H9 (cell line): ENCODE measurements at regions not wholly inside any gene's neighbourhood (a gene's known extent, or its start where the extent isn't known, plus 50 kb on each side); places are given as distances from the start of the nearest gene placed in this dataset.

ENCODE experiments used
- DNase-seq: peaks from one replicate; pipeline ENCODE4 v3.0.0-alpha.2; 2017
- H2AFZ ChIP-seq: one replicate; pipeline ENCODE4 v1.6.1; 2013; ENCODE audit warnings: mild to moderate bottlenecking, low read length, control low read depth, moderate library complexity
- H2AK5ac ChIP-seq: 2 replicates; pipeline ENCODE4 v1.6.1; 2013; ENCODE audit warnings: low read length, control low read depth, mixed read lengths; ENCODE audit not compliant: insufficient read length
- H2BK120ac ChIP-seq: one replicate; pipeline ENCODE4 v1.6.1; 2013; ENCODE audit warnings: low read depth, mild to moderate bottlenecking, low read length, control low read depth, inconsistent platforms; ENCODE audit not compliant: poor library complexity, severe bottlenecking
- H2BK12ac ChIP-seq: 2 replicates; pipeline ENCODE4 v1.6.1; 2013; ENCODE audit warnings: low read length, control low read depth, mixed read lengths, low read depth; ENCODE audit not compliant: insufficient read length
- H2BK15ac ChIP-seq: 2 replicates; pipeline ENCODE4 v1.6.1; 2013; ENCODE audit warnings: low read depth, low read length, control low read depth
- H2BK20ac ChIP-seq: one replicate; pipeline ENCODE4 v1.6.1; 2013; ENCODE audit warnings: low read depth, mild to moderate bottlenecking, low read length, control low read depth, inconsistent platforms; ENCODE audit not compliant: poor library complexity, severe bottlenecking
- H2BK5ac ChIP-seq: 2 replicates; pipeline ENCODE4 v1.6.1; 2013; ENCODE audit warnings: low read length, control low read depth, mixed read lengths; ENCODE audit not compliant: insufficient read length
- H3K14ac ChIP-seq: 2 replicates; pipeline ENCODE4 v1.6.1; 2013; ENCODE audit warnings: low read length, control low read depth; ENCODE audit not compliant: insufficient read depth
- H3K18ac ChIP-seq: 2 replicates; pipeline ENCODE4 v1.6.1; 2013; ENCODE audit warnings: low read depth, mild to moderate bottlenecking, mixed read lengths, low read length, control low read depth; ENCODE audit not compliant: insufficient read length
- H3K23ac ChIP-seq: 2 replicates; pipeline ENCODE4 v1.6.1; 2013; ENCODE audit warnings: low read length, control low read depth, mixed read lengths, low read depth; ENCODE audit not compliant: insufficient read length
- H3K23me2 ChIP-seq: 2 replicates; pipeline ENCODE4 v1.6.1; 2013; ENCODE audit warnings: low read depth, mild to moderate bottlenecking, mixed read lengths, low read length, control low read depth; ENCODE audit not compliant: insufficient read length, poor library complexity, severe bottlenecking
- H3K27ac ChIP-seq: 2 replicates; pipeline ENCODE4 v1.5.1; 2013; ENCODE audit warnings: low read length, control low read depth, mixed read lengths, low read depth; ENCODE audit not compliant: insufficient read length
- H3K27me3 ChIP-seq: 2 replicates; pipeline ENCODE4 v1.6.1; 2013; ENCODE audit warnings: low read length, control low read depth, inconsistent platforms; ENCODE audit not compliant: insufficient read depth
- H3K4ac ChIP-seq: 2 replicates; pipeline ENCODE4 v1.6.1; 2013; ENCODE audit warnings: low read depth, mild to moderate bottlenecking, control low read depth, inconsistent platforms, low read length, moderate library complexity
- H3K4me1 ChIP-seq: 2 replicates; pipeline ENCODE4 v1.6.1; 2013; ENCODE audit warnings: low read length, control low read depth, inconsistent platforms; ENCODE audit not compliant: insufficient read depth
- H3K4me2 ChIP-seq: 2 replicates; pipeline ENCODE4 v1.6.1; 2013; ENCODE audit warnings: low read length, control low read depth, mixed read lengths; ENCODE audit not compliant: insufficient read length, insufficient read depth
- H3K56ac ChIP-seq: 2 replicates; pipeline ENCODE4 v1.6.1; 2013; ENCODE audit warnings: low read depth, mild to moderate bottlenecking, mixed read lengths, low read length, control low read depth; ENCODE audit not compliant: insufficient read length
- H3K79me1 ChIP-seq: 2 replicates; pipeline ENCODE4 v1.6.1; 2013; ENCODE audit warnings: low read depth, mild to moderate bottlenecking, moderate library complexity, low read length, control low read depth, inconsistent platforms; ENCODE audit not compliant: insufficient read depth, poor library complexity, severe bottlenecking
- H3K79me2 ChIP-seq: 2 replicates; pipeline ENCODE4 v1.6.1; 2013; ENCODE audit warnings: low read length, control low read depth, inconsistent platforms; ENCODE audit not compliant: insufficient read depth
- H3K9ac ChIP-seq: 2 replicates; pipeline ENCODE4 v1.6.1; 2013; ENCODE audit warnings: low read length, control low read depth, mixed read lengths; ENCODE audit not compliant: insufficient read length; ENCODE audit errors: extremely low read depth
- H3K9me3 ChIP-seq: one replicate; pipeline ENCODE4 v1.6.1; 2013; ENCODE audit warnings: low read depth, low read length, inconsistent platforms; ENCODE audit not compliant: control insufficient read depth
- H3T11ph ChIP-seq: one replicate; pipeline ENCODE4 v1.6.1; 2013; ENCODE audit warnings: mild to moderate bottlenecking, low read length, control low read depth, inconsistent platforms
- H4K20me1 ChIP-seq: one replicate; pipeline ENCODE4 v1.6.1; 2013; ENCODE audit not compliant: control insufficient read depth, insufficient read length, insufficient read depth
- H4K5ac ChIP-seq: 2 replicates; pipeline ENCODE4 v1.6.1; 2013; ENCODE audit warnings: low read depth, mild to moderate bottlenecking, mixed read lengths, low read length, control low read depth; ENCODE audit not compliant: insufficient read length
- H4K8ac ChIP-seq: replicated peaks from 2 replicates; pipeline ENCODE4 v1.6.1; 2013; ENCODE audit warnings: low read length, control low read depth, mixed read lengths, low read depth; ENCODE audit not compliant: insufficient read length
- H4K91ac ChIP-seq: 2 replicates; pipeline ENCODE4 v1.6.1; 2013; ENCODE audit warnings: low read depth, mild to moderate bottlenecking, moderate library complexity, mixed read lengths, low read length, control low read depth; ENCODE audit not compliant: insufficient read length
- H3K27ac Mint-ChIP-seq, 3 experiments: 2 replicates in 2 of 3; 3 replicates in 1 of 3; pipeline ENCODE4 v1.8.0; 2020 to 2021; ENCODE audit warnings: mixed read lengths in 3 of 3, mild to moderate bottlenecking in 1 of 3, moderate library complexity in 1 of 3
- H3K27me3 Mint-ChIP-seq: 2 replicates; pipeline ENCODE4 v1.8.0; 2021; ENCODE audit warnings: low read depth, mild to moderate bottlenecking, moderate library complexity, mixed read lengths
- H3K36me3 Mint-ChIP-seq, 3 experiments: 2 replicates in 2 of 3; 3 replicates in 1 of 3; pipeline ENCODE4 v1.8.0; 2020 to 2021; ENCODE audit warnings: low read depth in 3 of 3, mixed read lengths in 3 of 3; ENCODE audit not compliant: insufficient read depth in 1 of 3
- H3K4me1 Mint-ChIP-seq, 2 experiments: 2 replicates each; pipeline ENCODE4 v1.8.0; 2020; ENCODE audit warnings: mixed read lengths in 2 of 2
- H3K4me3 Mint-ChIP-seq, 2 experiments: 2 replicates in 1 of 2; 3 replicates in 1 of 2; pipeline ENCODE4 v1.8.0; 2020 to 2021; ENCODE audit warnings: mild to moderate bottlenecking in 2 of 2, mixed read lengths in 2 of 2, moderate library complexity in 1 of 2
- H3K9me3 Mint-ChIP-seq, 2 experiments: 2 replicates in 1 of 2; 3 replicates in 1 of 2; pipeline ENCODE4 v1.8.0; 2020; ENCODE audit warnings: mild to moderate bottlenecking in 2 of 2, mixed read lengths in 2 of 2, moderate library complexity in 1 of 2
- WGBS: extraction: QIAGEN DNeasy Blood & Tissue Kit; methylation state at CpG from one replicate; pipeline ENCODE4 v1.1.7; 2013; ENCODE audit warnings: missing lambda C conversion rate, low lambda C conversion rate, mixed read lengths; ENCODE audit not compliant: insufficient read length; ENCODE audit errors: extremely low coverage; 5-methylcytosine and 5-hydroxymethylcytosine counted together
- TF ChIP-seq, protein P1 (sequence below): fragments of 200-600 bp; sonication (generic); conservative IDR thresholded peaks from 3 replicates; pipeline ENCODE4 v1.8.0; 2021; ENCODE audit warnings: antibody characterized with exemption, mild to moderate bottlenecking

- no peak overlapping the region for H2BK120ac ChIP-seq
- H3K9me3 ChIP-seq: no peaks in the 10 kb centered on the region
- H3K27me3 Mint-ChIP-seq: no peaks in the 10 kb centered on the region
- H3K36me3 Mint-ChIP-seq: no peaks in the 10 kb centered on the region
- no peaks in the 10 kb centered on the region for H3K4me1 ChIP-seq
- H3K79me1 ChIP-seq: no peaks in the 10 kb centered on the region
- no CpG with 5 or more reads among the region's 3 CpGs for WGBS
- peaks cover 6 to 17% of the 10 kb centered on the region in 2 experiments for H3K4me1 Mint-ChIP-seq
- no peak overlapping the region for H2BK20ac ChIP-seq
- no peaks in the 10 kb centered on the region for H3K27me3 ChIP-seq
- H3K23me2 ChIP-seq: no peaks in the 10 kb centered on the region
- H3K56ac ChIP-seq: no peak overlapping the region
- no peak overlapping the region for H4K5ac ChIP-seq
- H4K91ac ChIP-seq: no peak overlapping the region
- H4K8ac ChIP-seq: no peak overlapping the region
- H2BK5ac ChIP-seq: no peak overlapping the region
- TF ChIP-seq, protein P1, sequence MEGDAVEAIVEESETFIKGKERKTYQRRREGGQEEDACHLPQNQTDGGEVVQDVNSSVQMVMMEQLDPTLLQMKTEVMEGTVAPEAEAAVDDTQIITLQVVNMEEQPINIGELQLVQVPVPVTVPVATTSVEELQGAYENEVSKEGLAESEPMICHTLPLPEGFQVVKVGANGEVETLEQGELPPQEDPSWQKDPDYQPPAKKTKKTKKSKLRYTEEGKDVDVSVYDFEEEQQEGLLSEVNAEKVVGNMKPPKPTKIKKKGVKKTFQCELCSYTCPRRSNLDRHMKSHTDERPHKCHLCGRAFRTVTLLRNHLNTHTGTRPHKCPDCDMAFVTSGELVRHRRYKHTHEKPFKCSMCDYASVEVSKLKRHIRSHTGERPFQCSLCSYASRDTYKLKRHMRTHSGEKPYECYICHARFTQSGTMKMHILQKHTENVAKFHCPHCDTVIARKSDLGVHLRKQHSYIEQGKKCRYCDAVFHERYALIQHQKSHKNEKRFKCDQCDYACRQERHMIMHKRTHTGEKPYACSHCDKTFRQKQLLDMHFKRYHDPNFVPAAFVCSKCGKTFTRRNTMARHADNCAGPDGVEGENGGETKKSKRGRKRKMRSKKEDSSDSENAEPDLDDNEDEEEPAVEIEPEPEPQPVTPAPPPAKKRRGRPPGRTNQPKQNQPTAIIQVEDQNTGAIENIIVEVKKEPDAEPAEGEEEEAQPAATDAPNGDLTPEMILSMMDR: no peak
- H3K9me3 Mint-ChIP-seq: no peaks in the 10 kb centered on the region
- H2AFZ ChIP-seq: no peak overlapping the region
- no peak for DNase-seq
- H2BK12ac ChIP-seq: no peak overlapping the region
- H4K20me1 ChIP-seq: no peaks in the 10 kb centered on the region
- no peak overlapping the region for H3K18ac ChIP-seq
- no peak overlapping the region for H3K27ac ChIP-seq
- no peak overlapping the region for H3K23ac ChIP-seq
- H2AK5ac ChIP-seq: no peak overlapping the region
- H3K4me3 Mint-ChIP-seq: no peak overlapping the region
- H3K4me2 ChIP-seq: no peak overlapping the region
- H2BK15ac ChIP-seq: no peak overlapping the region
- H3K27ac Mint-ChIP-seq: no peak overlapping the region
- no peaks in the 10 kb centered on the region for H3K79me2 ChIP-seq
- H3K14ac ChIP-seq: no peak overlapping the region
- no peak overlapping the region for H3K4ac ChIP-seq
- H3K9ac ChIP-seq: no peak overlapping the region
- no peak overlapping the region for H3T11ph ChIP-seq
Measured at GRCh38 chr16:74045513-74045912, 251.1 kb upstream of the PSMD7 start.
